Heart right ventricle (tissue), 16 donors: ENCODE measurements at regions not wholly inside any gene's neighbourhood (a gene's known extent, or its start where the extent isn't known, plus 50 kb on each side); places are given as distances from the start of the nearest gene placed in this dataset.
"Not testable (repeated sequence)": the region's sequence is repeated elsewhere in the genome, so short reads cannot be mapped to it uniquely, and the experiment has no call there.

Experiments
- ATAC-seq, 8 donors: fragments of 200-7000 bp; cut with Tn5 transposase; one replicate each; pipeline ENCODE4 v1.9.1; 2020; ENCODE audit warnings: mild to moderate bottlenecking in 8 of 8, moderate library complexity in 8 of 8, moderate number of reproducible peaks in 1 of 8
- DNase-seq, 2 donors: peaks; one replicate each; pipeline ENCODE4 v3.0.0-alpha.2; 2020
- H3K27ac ChIP-seq, 10 donors: fragments of 200-600 bp; sonication (generic) in 2 of 10; one replicate each; pipeline versions ENCODE4 v1.5.0 to v1.8.0; 2020 to 2022; ENCODE audit warnings: mild to moderate bottlenecking in 3 of 10
- H3K27me3 ChIP-seq, 7 donors: fragments of 200-600 bp; one replicate each; pipeline ENCODE4 v1.8.0; 2021 to 2022; ENCODE audit warnings: mild to moderate bottlenecking in 2 of 7
- H3K36me3 ChIP-seq, 9 donors: fragments of 200-600 bp; sonication (generic) in 1 of 9; one replicate each; pipeline versions ENCODE4 v1.5.0 to v1.8.0; 2020 to 2022; ENCODE audit warnings: mild to moderate bottlenecking in 2 of 9
- H3K4me1 ChIP-seq, 9 donors: fragments of 200-600 bp; sonication (generic) in 1 of 9; one replicate each; pipeline versions ENCODE4 v1.5.0 to v1.8.0; 2020 to 2022; ENCODE audit warnings: mild to moderate bottlenecking in 4 of 9
- H3K4me3 ChIP-seq, 10 donors: fragments of 200-600 bp; sonication (generic) in 2 of 10; one replicate each; pipeline versions ENCODE4 v1.5.0 to v1.8.0; 2020 to 2022; ENCODE audit warnings: mild to moderate bottlenecking in 7 of 10, moderate library complexity in 2 of 10
- H3K9me3 ChIP-seq, 11 donors: fragments of 200-600 bp in 10 of 11; sonication (generic) in 2 of 11; one replicate each; pipeline versions ENCODE4 v1.5.0 to v1.8.0; 2013 to 2022; ENCODE audit warnings: mild to moderate bottlenecking in 2 of 11, control low read depth in 1 of 11, moderate library complexity in 1 of 11
- WGBS, 2 donors: extraction: QIAGEN DNeasy Blood & Tissue Kit; methylation state at CpG; one replicate each; pipeline ENCODE4 v1.1.7; 2013; ENCODE audit warnings: inconsistent platforms in 1 of 2; 5-methylcytosine and 5-hydroxymethylcytosine counted together
- intact Hi-C, 10 donors: fragments of 100-400 bp; cut with DNase I; formaldehyde crosslinking; loops; one replicate each; pipeline versions ENCODE4 v1.11.1 to v1.14.2; 2022
- TF ChIP-seq, protein P1 (sequence below), 9 donors: fragments of 200-600 bp; sonication (generic) in 2 of 9; IDR thresholded peaks; one replicate each; pipeline versions ENCODE4 v1.5.0 to v1.8.0; 2021 to 2022; ENCODE audit warnings: antibody characterized with exemption in 9 of 9, mild to moderate bottlenecking in 5 of 9, moderate library complexity in 1 of 9
- donor health status: Arrhythmogenic right ventricular cardiomyopathy.
- donor health status: ischemic (EF 13 %, LVEDD 7.1; RV severe dilation, severe dysfunction).
- donor health status: healthy with polysubstance abuse.
- donor health status: DM: no; HTN: yes; CAD: no.
- donor health status: DM: no; HTN: no; CAD: no.
- donor health status: ischemic (EF 25% LVEDD 6.9; RV normal size, moderate dysfunction).
- donor health status: ischemic (EF 25% LVEDD 5.7; RV mildly dilated, moderate dysfunction).
- donor health status: healthy.
- donor health status: DM: yes; HTN: yes; CAD: no.
- donor health status: Ischemic cardiomyopathy.
- donor health status: ischemic (EF 35%, LVEDD 5.7; RV mildly dilated, moderate dysfunction).
- donor health status: nonischemic (EF 11% LVEDD 7.7; RV severe dilation, severe dysfunction).
- donor health status: DM: yes; HTN: yes; CAD: no.
- donor health status: PGD.
- donor health status: ischemic (EF 29% LVEDD 5.4; RV normal size, mild dysfunction).
- donor health status: nonischemic (EF 23%, LVEDD 6.1; RV moderate dilation, normal function).

DNA sequence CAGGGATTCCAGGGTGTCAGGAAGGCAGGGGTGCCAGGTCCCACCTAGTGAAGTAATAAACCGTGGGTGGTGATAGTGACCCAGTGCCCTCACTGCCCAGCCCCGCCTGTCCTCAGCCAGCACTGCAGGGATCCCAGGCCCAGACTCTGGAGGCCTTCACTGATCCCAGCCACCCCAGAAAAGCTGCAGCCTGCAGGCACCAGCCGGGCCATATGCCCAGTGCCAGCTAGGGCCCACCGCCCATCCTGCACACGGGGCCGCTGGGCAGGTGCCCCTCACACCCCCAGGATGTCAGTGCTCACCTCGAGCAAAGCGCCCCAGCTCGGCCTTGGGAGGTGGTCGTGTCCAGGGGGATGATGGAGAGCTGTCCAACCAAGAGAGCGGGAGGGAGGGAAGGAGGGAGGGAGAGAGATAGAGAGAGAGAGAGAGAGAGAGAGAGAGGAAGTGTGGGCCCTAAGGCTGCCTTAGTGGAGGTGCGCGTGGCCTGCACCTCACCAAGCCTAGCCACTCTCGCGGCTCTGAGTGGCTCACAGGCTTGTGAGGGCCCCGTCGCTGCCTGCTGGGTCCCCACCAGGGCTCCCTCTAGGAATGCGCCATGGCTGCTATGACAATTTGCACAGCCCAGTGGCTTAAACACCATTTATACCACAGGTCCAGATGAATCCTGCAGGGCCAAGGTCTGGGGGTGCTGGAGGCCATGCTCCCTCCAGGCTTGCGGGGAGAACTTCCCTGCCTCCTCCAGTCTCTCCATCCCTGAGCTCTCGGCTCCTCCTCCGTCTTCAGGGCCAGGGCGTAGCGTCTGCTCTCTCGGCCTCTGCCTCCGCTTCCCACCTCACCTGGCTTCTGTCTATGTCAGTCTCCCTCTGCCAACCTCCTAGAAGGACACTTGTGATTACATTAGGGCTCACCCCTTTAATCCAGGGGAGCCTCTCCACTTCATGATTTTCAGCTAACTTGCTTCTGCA lies 401.0 kb downstream of the TMEM121 start:
- TF ChIP-seq, protein P1, sequence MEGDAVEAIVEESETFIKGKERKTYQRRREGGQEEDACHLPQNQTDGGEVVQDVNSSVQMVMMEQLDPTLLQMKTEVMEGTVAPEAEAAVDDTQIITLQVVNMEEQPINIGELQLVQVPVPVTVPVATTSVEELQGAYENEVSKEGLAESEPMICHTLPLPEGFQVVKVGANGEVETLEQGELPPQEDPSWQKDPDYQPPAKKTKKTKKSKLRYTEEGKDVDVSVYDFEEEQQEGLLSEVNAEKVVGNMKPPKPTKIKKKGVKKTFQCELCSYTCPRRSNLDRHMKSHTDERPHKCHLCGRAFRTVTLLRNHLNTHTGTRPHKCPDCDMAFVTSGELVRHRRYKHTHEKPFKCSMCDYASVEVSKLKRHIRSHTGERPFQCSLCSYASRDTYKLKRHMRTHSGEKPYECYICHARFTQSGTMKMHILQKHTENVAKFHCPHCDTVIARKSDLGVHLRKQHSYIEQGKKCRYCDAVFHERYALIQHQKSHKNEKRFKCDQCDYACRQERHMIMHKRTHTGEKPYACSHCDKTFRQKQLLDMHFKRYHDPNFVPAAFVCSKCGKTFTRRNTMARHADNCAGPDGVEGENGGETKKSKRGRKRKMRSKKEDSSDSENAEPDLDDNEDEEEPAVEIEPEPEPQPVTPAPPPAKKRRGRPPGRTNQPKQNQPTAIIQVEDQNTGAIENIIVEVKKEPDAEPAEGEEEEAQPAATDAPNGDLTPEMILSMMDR (IDR thresholded peaks at IDR 0.05), result no peak
- ATAC-seq, result peak in 1 of 8 donors; percentile 18
- H3K9me3 ChIP-seq, result peaks cover 0 to 24% (median 3%) of the 10 kb centered on the region in 11 donors
- H3K36me3 ChIP-seq, result no peaks in the 10 kb centered on the region
- H3K27ac ChIP-seq, result no peak overlapping the region
- no peak for DNase-seq
- H3K4me1 ChIP-seq, result no peaks in the 10 kb centered on the region
- peaks cover 0 to 31% (median 5%) of the 10 kb centered on the region in 7 donors for H3K27me3 ChIP-seq
- intact Hi-C loops, result no loop called here
- 79 to 80% methylated on average over 25 of the region's 25 CpGs for WGBS, 2 donors
- H3K4me3 ChIP-seq, result no peak overlapping the region

DNA sequence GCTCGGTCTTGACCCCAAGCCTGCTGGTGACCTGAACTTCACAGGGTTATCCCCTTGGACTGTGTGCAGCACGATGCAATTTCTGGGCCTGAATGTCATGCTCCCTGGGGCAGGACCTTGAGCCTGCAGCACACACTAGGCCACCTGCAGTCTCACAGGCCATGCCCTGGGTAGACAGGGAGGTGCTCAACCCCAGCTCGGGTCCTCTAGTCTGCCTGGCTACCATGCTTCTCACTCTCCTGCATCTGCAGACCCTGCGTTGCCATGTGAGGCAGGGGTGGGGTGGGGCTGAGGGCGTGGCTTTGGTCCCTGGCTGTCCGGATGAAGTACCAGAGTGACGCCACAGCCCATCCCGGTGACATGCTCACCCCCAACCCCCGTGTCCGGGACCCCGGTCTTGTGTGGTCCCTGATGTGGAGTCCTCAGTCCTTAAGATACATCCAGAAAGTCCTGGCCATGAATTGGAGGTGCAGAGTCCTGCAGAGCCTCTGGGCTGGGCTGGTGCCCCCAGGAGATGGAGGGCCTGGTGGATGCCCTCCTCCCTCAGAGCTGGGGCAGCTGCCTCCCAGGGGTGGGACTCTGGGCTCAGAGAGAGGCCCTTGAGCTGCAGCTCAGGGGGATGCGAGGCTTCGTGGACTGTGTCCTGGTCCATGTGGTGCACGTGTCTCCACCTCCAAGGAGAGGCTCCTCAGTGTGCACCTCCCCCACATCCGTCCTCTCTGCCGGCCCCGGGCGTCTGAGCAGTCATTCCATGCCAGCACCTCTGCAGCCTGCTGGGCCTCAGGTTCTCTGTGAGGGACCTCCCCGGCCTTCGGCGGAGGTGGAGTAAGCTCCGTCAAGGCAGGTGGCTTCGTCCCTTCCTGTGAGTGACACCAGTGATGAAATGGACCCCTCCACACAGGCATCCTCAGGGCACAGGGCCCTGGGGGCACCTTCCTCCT lies 402.1 kb downstream of the TMEM121 start:
- H3K4me3 ChIP-seq, H3K36me3 ChIP-seq, H3K27ac ChIP-seq, ATAC-seq, DNase-seq, intact Hi-C loops, H3K4me1 ChIP-seq: not testable (repeated sequence)
- 77 to 81% methylated on average over 23 of the region's 23 CpGs for WGBS, 2 donors
- Histone ChIP-seq H3K27me3 (peaks cover 0 to 38% (median 6%) of the 10 kb centered on the region in 7 donors), H3K9me3 (peaks cover 0 to 14% (median 0%) of the 10 kb centered on the region in 11 donors)

DNA sequence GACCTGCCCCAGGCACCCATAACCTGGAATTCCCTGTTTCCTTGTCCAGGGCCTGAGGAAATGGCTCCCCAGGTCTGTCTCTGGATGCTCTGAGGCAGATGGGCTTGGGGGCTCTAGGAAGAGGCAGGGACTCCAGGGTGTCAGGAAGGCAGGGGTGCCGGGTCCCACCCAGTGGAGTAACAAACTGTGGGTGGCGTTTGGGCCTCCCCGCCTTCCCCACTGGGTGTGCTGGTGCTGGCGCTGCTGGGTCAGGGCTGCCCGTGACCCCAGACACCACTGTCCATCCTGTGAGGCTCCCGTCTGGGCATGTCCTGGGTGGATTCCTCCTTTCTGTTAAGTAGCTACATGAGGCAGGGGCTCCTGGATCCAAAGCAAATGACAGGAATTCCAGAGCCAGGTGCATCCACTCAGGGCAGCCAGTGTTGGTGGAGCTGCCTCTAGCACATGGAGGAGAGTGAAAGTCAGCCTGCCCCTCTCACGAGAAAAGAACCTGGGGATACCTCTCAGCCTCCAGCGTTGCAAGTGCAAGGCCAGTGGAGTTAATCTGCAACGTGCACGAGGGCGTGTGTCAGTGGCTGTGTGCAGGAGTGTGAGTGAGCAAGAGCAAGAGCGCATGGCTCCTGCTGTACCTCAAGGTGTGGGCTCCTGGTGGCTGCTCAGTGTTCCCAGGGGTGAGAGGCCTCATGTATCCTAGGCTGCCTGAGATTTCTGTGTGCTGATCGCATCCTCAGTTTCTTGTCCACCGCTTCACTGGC lies 403.1 kb downstream of the TMEM121 start:
- ATAC-seq (no peak), DNase-seq (no peak)
- TF ChIP-seq, protein P1 (IDR thresholded peaks at IDR 0.05), result no peak
- Histone ChIP-seq H3K27me3 (peaks cover 0 to 48% (median 6%) of the 10 kb centered on the region in 7 donors), H3K4me1 (no peaks in the 10 kb centered on the region), H3K27ac (no peak overlapping the region), H3K36me3 (no peaks in the 10 kb centered on the region), H3K9me3 (peaks cover 0 to 10% (median 0%) of the 10 kb centered on the region in 11 donors), H3K4me3 (no peak overlapping the region)
- intact Hi-C loops, result no loop called here
- WGBS, 2 donors, result 83 to 84% methylated on average over 14 of the region's 14 CpGs

DNA sequence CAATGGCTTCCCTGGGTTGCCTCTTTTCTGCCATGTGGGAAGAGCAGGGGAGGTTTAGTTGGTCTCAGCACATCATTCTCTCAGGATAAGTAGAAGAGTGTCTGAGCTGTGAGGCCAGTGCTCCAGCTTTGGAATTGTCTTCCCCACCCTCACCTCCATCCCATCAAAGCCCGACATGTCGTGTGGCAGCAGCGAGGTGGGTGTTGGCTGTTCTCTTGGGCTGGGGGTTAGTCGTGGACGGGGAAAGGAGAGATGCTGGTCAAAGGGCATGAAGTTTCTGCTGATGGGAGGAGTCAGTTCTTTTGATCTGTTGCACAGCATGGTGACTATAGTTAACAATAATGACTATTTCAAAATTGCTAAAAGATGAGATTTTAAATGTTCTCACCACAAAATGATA lies 404.2 kb downstream of the TMEM121 start:
- ATAC-seq (no peak), DNase-seq (no peak)
- TF ChIP-seq, protein P1 (IDR thresholded peaks at IDR 0.05), result no peak
- H3K27me3 ChIP-seq, result peaks cover 0 to 48% (median 6%) of the 10 kb centered on the region in 7 donors
- no peaks in the 10 kb centered on the region for H3K4me1 ChIP-seq
- H3K36me3 ChIP-seq, result no peaks in the 10 kb centered on the region
- H3K4me3 ChIP-seq, result no peak overlapping the region
- H3K9me3 ChIP-seq, result peaks cover 0 to 17% (median 7%) of the 10 kb centered on the region in 11 donors
- H3K27ac ChIP-seq, result no peak overlapping the region
- WGBS, 2 donors, result 77 to 85% methylated on average over 5 of the region's 5 CpGs
- intact Hi-C loops, result no loop called here
